ENCODE measurements at regions not wholly inside any gene's neighbourhood (a gene's known extent, or its start where the extent isn't known, plus 50 kb on each side); places are given as distances from the start of the nearest gene placed in this dataset.

- H3K27me3 ChIP-seq (ENCODE audit: low read depth, low read length): no peaks in the 10 kb centered on the region
- H3K36me3 ChIP-seq (replicated peaks; ENCODE audit: low read depth, low read length): no peaks in the 10 kb centered on the region
- H2AFZ ChIP-seq (ENCODE audit: low read depth, low read length): 0 out of 2 replicates have a peak overlapping the region, but pooled peaks have one; percentile 16
- no peaks in the 10 kb centered on the region for H3K9me3 ChIP-seq (ENCODE audit: insufficient read depth, low read length)
- H3K79me2 ChIP-seq (ENCODE audit: low read length): no peaks in the 10 kb centered on the region
- H4K20me1 ChIP-seq (ENCODE audit: insufficient read depth, low read length): no peaks in the 10 kb centered on the region
- TF ChIP-seq EZH2phosphoT487 (IDR thresholded peaks at IDR 0.05; ENCODE audit: low read depth): no peak
- TF ChIP-seq CTCF (IDR thresholded peaks at IDR 0.05; ENCODE audit: low read depth, low read length): no peak
- peaks cover 10% of the 10 kb centered on the region for H3K4me1 ChIP-seq (ENCODE audit: low read length)
- peak overlapping the region; percentile 12; the same call in 1 of the 2 replicates for H3K4me2 ChIP-seq (ENCODE audit: low read length)
- no peak overlapping the region for H3K9ac ChIP-seq (ENCODE audit: low read length)
- H3K27ac ChIP-seq (ENCODE audit: low read length): no peak overlapping the region; the same call in 1 of the 2 replicates
- H3K4me3 ChIP-seq (ENCODE audit: low read length): no peak overlapping the region
Measured at GRCh38 chr13:68736961-68737360, 1370.7 kb upstream of the ATXN8OS start.

GRCh38 chr13:68727798-68728197 lies 1379.8 kb upstream of the ATXN8OS start:
- H3K79me2 ChIP-seq (ENCODE audit: low read length): no peaks in the 10 kb centered on the region
- no peak overlapping the region for H3K27ac ChIP-seq (ENCODE audit: low read length)
- H3K9ac ChIP-seq (ENCODE audit: low read length): no peak overlapping the region
- no peaks in the 10 kb centered on the region for H4K20me1 ChIP-seq (ENCODE audit: insufficient read depth, low read length)
- no peak overlapping the region for H3K4me2 ChIP-seq (ENCODE audit: low read length)
- H3K27me3 ChIP-seq (ENCODE audit: low read depth, low read length): no peaks in the 10 kb centered on the region
- H3K9me3 ChIP-seq (ENCODE audit: insufficient read depth, low read length): no peaks in the 10 kb centered on the region
- H3K4me3 ChIP-seq (ENCODE audit: low read length): no peak overlapping the region
- TF ChIP-seq EZH2phosphoT487 (IDR thresholded peaks at IDR 0.05; ENCODE audit: low read depth) (no peak), CTCF (IDR thresholded peaks at IDR 0.05; ENCODE audit: low read depth, low read length) (no peak)
- no peaks in the 10 kb centered on the region for H3K4me1 ChIP-seq (ENCODE audit: low read length)
- H3K36me3 ChIP-seq (replicated peaks; ENCODE audit: low read depth, low read length): no peaks in the 10 kb centered on the region
- H2AFZ ChIP-seq (ENCODE audit: low read depth, low read length): no peak overlapping the region

GRCh38 chr13:68727165-68727564 lies 1380.5 kb upstream of the ATXN8OS start:
- H3K9me3 ChIP-seq (ENCODE audit: insufficient read depth, low read length): no peaks in the 10 kb centered on the region
- H3K36me3 ChIP-seq (replicated peaks; ENCODE audit: low read depth, low read length): no peaks in the 10 kb centered on the region
- TF ChIP-seq EZH2phosphoT487 (IDR thresholded peaks at IDR 0.05; ENCODE audit: low read depth) (no peak), CTCF (IDR thresholded peaks at IDR 0.05; ENCODE audit: low read depth, low read length) (no peak)
- H3K4me3 ChIP-seq (ENCODE audit: low read length): no peak overlapping the region
- no peaks in the 10 kb centered on the region for H3K79me2 ChIP-seq (ENCODE audit: low read length)
- H3K4me1 ChIP-seq (ENCODE audit: low read length): no peaks in the 10 kb centered on the region
- H4K20me1 ChIP-seq (ENCODE audit: insufficient read depth, low read length): no peaks in the 10 kb centered on the region
- H3K27me3 ChIP-seq (ENCODE audit: low read depth, low read length): no peaks in the 10 kb centered on the region
- H2AFZ ChIP-seq (ENCODE audit: low read depth, low read length): no peak overlapping the region
- no peak overlapping the region for H3K27ac ChIP-seq (ENCODE audit: low read length)
- no peak overlapping the region for H3K9ac ChIP-seq (ENCODE audit: low read length)
- H3K4me2 ChIP-seq (ENCODE audit: low read length): no peak overlapping the region

GRCh38 chr13:68719815-68720214 lies 1387.8 kb upstream of the ATXN8OS start:
- Histone ChIP-seq H3K4me1 (ENCODE audit: low read length) (no peaks in the 10 kb centered on the region), H3K4me3 (ENCODE audit: low read length) (no peak overlapping the region), H3K36me3 (replicated peaks; ENCODE audit: low read depth, low read length) (no peaks in the 10 kb centered on the region), H3K9ac (ENCODE audit: low read length) (no peak overlapping the region), H3K27me3 (ENCODE audit: low read depth, low read length) (no peaks in the 10 kb centered on the region), H3K4me2 (ENCODE audit: low read length) (no peak overlapping the region), H3K9me3 (ENCODE audit: insufficient read depth, low read length) (no peaks in the 10 kb centered on the region), H3K79me2 (ENCODE audit: low read length) (no peaks in the 10 kb centered on the region), H2AFZ (ENCODE audit: low read depth, low read length) (0 out of 2 replicates have a peak overlapping the region, but pooled peaks have one; percentile 66), H4K20me1 (ENCODE audit: insufficient read depth, low read length) (no peaks in the 10 kb centered on the region), H3K27ac (ENCODE audit: low read length) (no peak overlapping the region)
- TF ChIP-seq CTCF (IDR thresholded peaks at IDR 0.05; ENCODE audit: low read depth, low read length) (no peak), EZH2phosphoT487 (IDR thresholded peaks at IDR 0.05; ENCODE audit: low read depth) (no peak)
